Lung microvascular endothelial cell (primary cell): ENCODE measurements at regions not wholly inside any gene's neighbourhood (a gene's known extent, or its start where the extent isn't known, plus 50 kb on each side); places are given as distances from the start of the nearest gene placed in this dataset.

Source experiments
- DNase-seq, 2 donors: peaks; one replicate each; pipeline versions ENCODE4 v3.0.0 to v3.0.0-alpha.2; 2010; ENCODE audit warnings: low read depth in 2 of 2

- no peak for DNase-seq
Measured at GRCh38 chr15:62824111-62825015, 218.2 kb upstream of the TPM1 start.

GRCh38 chr15:62825191-62825590 lies 217.4 kb upstream of the TPM1 start:
- no peak for DNase-seq

GRCh38 chr15:62826561-62826960 lies 216.0 kb upstream of the TPM1 start:
- DNase-seq: no peak

- DNase-seq: no peak
Measured at GRCh38 chr15:62828364-62828763, 214.2 kb upstream of the TPM1 start.

DNA sequence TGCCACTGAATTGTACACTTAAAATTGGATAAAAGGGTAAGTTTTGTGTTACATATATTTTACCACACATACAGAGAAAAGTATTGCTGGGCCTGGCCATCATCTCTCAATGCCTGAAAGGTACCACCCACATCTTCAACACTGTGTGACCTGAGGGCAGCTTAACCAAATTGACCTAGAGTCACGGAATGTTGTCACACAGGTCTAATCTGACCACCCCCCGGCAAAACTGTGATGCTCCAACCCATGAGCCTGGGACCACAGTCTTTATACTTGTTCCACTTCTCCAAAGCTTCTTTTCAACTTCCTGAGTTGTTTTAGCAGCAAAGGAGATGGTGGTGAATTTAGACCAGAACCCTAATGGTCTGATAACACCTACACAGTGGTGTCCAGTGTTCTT lies 210.3 kb upstream of the TPM1 start:
- no peak for DNase-seq

DNA sequence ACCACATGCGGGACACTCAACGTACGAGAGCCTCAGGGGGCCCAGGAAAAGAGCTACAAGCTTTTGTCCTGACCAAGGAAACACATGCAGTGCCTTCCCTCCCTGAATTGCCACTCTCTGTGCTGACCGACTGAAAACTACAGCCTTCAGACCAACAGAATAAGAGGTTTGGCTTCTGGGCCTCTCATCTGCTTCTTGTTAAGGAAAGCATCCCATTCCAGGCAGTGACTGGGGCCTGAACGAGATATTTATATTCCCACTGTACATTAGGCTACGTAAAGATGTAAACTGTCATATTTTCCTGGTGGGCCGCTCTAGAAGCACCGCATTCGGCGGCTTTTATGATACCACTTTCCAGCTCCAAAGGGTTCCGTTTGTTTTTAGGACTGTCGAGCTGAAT lies 208.9 kb upstream of the TPM1 start:
- no peak for DNase-seq

- DNase-seq: no peak
Measured at GRCh38 chr15:62834686-62835329, 207.7 kb upstream of the TPM1 start.

- peak in 1 of 2 donors; percentile 49 for DNase-seq
Measured at GRCh38 chr15:62835351-62835750, 207.2 kb upstream of the TPM1 start.

GRCh38 chr15:62835762-62836161 lies 206.8 kb upstream of the TPM1 start:
- DNase-seq: no peak

- no peak for DNase-seq
Measured at GRCh38 chr15:62840526-62841268, 201.8 kb upstream of the TPM1 start.

- DNase-seq: no peak
Measured at GRCh38 chr15:62841269-62841628, 201.3 kb upstream of the TPM1 start.

DNA sequence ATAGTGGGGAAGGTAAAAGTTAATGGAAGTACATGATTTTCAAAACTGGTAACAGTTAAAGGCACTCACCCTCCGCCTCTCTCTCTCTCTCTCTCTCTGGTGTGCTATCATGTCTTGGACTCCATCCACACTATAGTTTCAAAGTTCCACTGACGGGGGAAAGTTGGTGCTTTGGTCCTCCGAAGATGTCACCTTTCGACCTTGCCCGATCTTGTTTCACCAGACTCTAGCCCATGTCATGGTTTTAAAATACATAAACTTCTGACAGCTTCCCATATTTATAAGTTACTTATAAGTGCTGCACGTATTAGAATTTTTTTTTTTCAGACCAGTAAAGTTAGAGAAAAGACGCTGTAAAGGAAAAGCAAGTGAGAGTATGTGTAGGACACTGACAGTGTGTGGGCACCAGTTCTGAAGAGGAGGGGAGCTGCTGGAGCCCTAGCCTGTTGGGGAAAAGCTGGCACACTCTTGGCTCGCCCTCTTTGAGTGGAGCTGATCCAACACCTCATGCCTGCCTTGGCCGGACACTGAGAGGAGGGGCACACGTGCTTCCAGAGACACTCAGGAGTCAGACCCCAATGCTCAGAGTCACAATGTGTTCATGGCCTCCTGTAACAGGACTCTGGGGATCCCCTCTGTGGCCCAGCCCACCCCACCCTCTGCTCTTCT lies 200.5 kb upstream of the TPM1 start:
- no peak for DNase-seq

DNA sequence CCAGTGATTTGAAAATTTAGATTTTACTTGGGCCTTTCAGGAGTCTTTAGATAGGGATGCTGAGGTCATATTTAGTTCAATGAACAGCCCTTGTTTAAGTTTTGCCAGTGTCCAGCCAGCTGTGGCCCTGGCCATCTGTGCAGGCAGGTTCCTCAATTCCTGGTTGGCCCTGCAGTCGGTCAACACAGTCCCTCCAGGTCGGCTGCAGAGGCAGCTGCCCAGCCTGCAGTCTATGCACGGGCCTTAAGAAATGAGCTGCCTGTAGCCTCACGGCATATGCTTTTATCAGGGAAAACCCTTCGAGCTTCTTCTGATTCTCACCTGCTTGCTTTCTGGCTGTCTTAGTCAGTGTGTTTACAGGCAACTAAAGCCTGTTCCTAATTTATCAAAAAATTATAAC lies 199.2 kb upstream of the TPM1 start:
- no peak for DNase-seq

DNA sequence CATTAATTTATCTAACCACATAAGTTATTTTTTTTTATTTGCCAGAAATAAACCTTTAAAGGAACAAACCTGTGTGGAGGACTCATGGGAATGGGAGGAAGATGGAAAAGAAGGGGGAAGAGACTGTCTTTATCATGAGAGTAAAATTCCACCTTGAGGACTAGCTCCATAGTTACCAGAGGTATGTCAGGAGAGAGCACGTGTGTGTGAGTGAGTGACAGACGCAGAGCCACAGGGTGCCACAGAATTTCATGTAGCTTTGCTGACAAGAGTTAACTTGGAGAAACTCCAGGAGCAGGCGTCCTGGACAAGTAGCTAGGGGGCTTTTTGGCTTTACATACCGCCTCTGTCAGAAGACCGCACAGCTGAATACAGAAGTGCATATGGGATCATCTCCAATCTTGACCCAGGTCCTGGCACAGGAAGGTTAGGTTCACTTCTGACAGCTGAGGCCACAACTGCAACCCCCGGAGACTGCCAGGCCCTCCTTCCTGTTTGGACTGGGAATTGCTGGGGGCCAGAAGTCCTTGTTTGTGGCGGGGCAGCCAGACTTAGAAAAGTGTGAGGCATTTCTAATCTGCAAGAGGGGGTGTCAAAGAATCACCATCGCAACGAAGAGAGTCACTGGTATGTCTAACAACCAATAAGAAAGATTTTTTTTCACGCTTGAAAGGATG lies 197.8 kb upstream of the TPM1 start:
- DNase-seq: peak in 1 of 2 donors; percentile 32

DNA sequence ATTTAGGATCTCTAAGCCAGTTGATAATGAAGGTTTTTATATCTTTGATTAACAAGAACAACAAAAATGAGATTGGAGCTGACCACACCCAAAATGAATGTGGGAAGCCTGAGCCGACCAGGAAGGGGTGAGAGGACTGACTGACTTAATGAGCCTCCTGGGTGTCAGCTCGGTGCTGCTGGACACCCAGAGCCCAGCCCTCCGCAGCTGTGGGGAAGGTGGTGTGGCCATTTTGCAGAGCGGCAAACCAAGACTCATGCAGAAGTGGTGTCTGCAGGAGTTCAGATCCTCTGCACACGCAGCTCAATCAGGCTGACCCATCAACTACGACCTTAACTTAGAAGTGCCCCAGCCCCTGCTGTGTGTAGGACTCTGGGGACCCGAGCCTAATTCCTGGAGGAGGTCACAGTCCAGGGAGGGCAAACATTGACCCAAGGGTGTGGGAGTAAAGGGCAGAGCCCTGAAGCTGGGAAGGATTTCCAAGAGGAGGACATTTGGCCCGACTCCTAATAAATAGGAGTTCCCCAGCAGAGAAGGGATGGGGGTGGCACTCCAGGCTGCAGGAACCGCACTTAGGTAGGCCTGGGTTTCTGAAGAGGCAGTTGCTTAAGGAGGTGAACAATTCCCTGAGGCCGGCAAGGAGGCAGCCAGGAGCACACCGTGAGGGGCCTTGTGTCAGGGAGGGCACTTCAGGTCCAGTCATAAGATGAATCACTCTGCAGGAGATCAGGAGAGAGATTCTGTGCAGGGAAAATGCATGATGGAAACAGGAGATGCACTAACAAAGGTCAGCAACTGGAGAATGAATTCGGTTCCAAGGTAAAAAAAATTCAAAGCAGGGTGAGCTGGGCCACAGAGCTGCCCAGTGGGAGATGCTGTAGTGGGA lies 197.1 kb upstream of the TPM1 start:
- DNase-seq: peak; percentile 9 to 40

DNA sequence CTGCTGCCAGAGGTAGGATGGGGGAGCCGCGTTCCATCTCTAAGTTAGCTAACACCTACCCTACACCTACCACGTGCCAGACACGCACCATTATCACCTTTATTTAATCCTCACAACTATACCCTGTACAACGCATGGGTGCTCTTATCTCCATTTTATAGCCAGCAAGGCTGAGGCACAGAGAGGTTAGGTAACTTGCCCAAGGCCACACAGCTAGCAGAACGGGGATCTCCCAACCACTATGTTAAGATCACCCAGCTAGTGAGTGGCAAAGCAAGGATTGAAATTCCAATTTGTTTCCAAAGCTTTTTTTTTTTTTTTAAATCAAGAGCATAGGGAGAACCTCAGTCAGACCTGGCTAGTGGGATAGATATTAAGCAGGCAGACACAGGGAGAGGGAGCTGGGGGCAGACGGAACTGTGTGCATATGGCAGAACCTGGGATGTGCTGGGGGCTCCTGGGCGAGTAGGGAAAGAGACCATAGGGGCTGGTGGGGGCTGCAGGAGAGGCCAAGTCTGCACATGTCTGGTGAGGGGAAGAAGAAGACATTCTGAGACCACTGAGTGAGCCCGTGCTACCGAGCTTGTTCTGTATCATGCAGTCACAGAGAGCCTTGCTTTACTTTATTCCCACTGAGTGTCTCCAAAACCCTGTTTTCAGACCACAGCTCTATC lies 196.3 kb upstream of the TPM1 start:
- DNase-seq: no peak

GRCh38 chr15:62846805-62847495 lies 195.6 kb upstream of the TPM1 start:
- no peak for DNase-seq

DNA sequence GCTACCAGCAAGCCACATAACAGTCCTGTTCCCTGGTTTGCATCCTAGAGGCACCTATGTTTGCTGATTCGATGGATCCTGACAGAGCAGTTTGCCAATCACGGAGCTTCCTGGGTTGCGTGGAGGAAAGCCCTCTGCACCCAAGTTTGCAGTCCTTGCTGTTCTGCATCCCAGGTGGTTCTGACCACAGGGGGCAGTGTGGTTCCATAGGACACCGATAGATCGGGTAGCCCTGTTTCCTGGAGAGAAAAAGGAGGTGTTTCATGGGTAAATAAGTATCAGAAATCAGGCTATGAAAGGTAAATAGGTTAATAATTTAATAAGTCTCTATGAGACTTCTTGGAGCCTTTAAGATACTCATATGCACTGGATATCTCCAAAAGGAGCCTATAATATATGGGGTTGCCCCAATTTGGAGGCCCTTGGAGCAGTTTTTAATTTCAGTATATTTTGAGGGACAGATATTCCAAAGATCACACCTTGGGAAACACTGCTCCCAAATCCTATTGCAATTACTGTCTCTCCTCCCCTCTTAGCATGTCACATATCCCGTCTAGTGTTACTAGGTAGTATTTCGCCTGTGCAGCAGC lies 194.6 kb upstream of the TPM1 start:
- peak; percentile 78 to 87 for DNase-seq

GRCh38 chr15:62848632-62849050 lies 193.9 kb upstream of the TPM1 start:
- peak; percentile 51 to 79 for DNase-seq
